ENCODE measurements at regions not wholly inside any gene's neighbourhood (a gene's known extent, or its start where the extent isn't known, plus 50 kb on each side); places are given as distances from the start of the nearest gene placed in this dataset.

- Histone ChIP-seq H3K4me3 (no peak overlapping the region), H3K36me3 (no peaks in the 10 kb centered on the region), H3K27me3 (ENCODE audit: low read depth) (no peaks in the 10 kb centered on the region), H3K9me3 (no peaks in the 10 kb centered on the region), H3K27ac (no peak overlapping the region), H3K4me1 (no peaks in the 10 kb centered on the region)
- intact Hi-C loops (cut with DNase I), result no loop called here
- no peak for ATAC-seq
- no peak for TF ChIP-seq CTCF (IDR thresholded peaks at IDR 0.05)
- DNase-seq, result no peak
Observed at GRCh38 chr4:73001885-73002284, 67.6 kb downstream of the COX18 start.

GRCh38 chr4:72997409-72997808 lies 72.1 kb downstream of the COX18 start:
- no peaks in the 10 kb centered on the region for H3K27me3 ChIP-seq (ENCODE audit: low read depth)
- no peaks in the 10 kb centered on the region for H3K4me1 ChIP-seq
- no peak overlapping the region for H3K4me3 ChIP-seq
- no peak overlapping the region for H3K27ac ChIP-seq
- H3K36me3 ChIP-seq, result no peaks in the 10 kb centered on the region
- no peak for TF ChIP-seq CTCF (IDR thresholded peaks at IDR 0.05)
- H3K9me3 ChIP-seq, result no peaks in the 10 kb centered on the region
- ATAC-seq, result peak; percentile 58 to 71
- intact Hi-C loops (cut with DNase I), result no loop called here
- peak; percentile 57 for DNase-seq

- ATAC-seq, result no peak
- Histone ChIP-seq H3K27me3 (ENCODE audit: low read depth) (no peaks in the 10 kb centered on the region), H3K36me3 (no peaks in the 10 kb centered on the region), H3K4me1 (no peaks in the 10 kb centered on the region), H3K9me3 (no peaks in the 10 kb centered on the region), H3K4me3 (no peak overlapping the region), H3K27ac (no peak overlapping the region)
- intact Hi-C loops (cut with DNase I), result no loop called here
- DNase-seq, result no peak
- TF ChIP-seq CTCF (IDR thresholded peaks at IDR 0.05), result no peak
Observed at GRCh38 chr4:72994670-72995069, 74.8 kb downstream of the COX18 start.

GRCh38 chr4:72993876-72994275 lies 75.6 kb downstream of the COX18 start:
- Histone ChIP-seq H3K9me3 (no peaks in the 10 kb centered on the region), H3K4me1 (no peaks in the 10 kb centered on the region), H3K27ac (no peak overlapping the region), H3K4me3 (no peak overlapping the region), H3K27me3 (ENCODE audit: low read depth) (no peaks in the 10 kb centered on the region), H3K36me3 (no peaks in the 10 kb centered on the region)
- DNase-seq (no peak), ATAC-seq (no peak)
- intact Hi-C loops (cut with DNase I), result no loop called here
- no peak for TF ChIP-seq CTCF (IDR thresholded peaks at IDR 0.05)

GRCh38 chr4:72991873-72992272 lies 77.6 kb downstream of the COX18 start:
- no peaks in the 10 kb centered on the region for H3K4me1 ChIP-seq
- no peak for TF ChIP-seq CTCF (IDR thresholded peaks at IDR 0.05)
- H3K27ac ChIP-seq, result no peak overlapping the region
- no peak overlapping the region for H3K4me3 ChIP-seq
- ATAC-seq (no peak), DNase-seq (no peak)
- intact Hi-C loops (cut with DNase I), result no loop called here
- H3K9me3 ChIP-seq, result no peaks in the 10 kb centered on the region
- H3K27me3 ChIP-seq (ENCODE audit: low read depth), result no peaks in the 10 kb centered on the region
- no peaks in the 10 kb centered on the region for H3K36me3 ChIP-seq
